ENCODE measurements at regions not wholly inside any gene's neighbourhood (a gene's known extent, or its start where the extent isn't known, plus 50 kb on each side); places are given as distances from the start of the nearest gene placed in this dataset.

DNA sequence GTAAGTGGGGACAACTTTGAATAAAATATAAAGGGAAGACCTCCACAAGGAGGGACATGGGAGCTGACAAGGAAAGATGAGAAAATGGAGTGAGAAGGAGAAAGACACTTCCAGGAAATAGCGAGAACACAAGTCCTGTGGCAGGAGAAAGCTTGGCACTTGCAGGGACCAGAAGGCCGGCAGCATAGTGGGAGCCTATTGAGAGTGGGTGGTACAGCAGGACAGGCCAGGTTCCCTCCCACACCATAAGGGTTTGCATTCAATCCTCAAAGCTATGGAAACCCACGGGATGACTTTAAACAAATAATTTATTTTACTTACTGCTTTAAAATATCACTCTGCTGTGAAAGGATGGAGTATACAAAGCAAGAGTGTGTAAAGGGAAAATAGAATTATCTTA lies 173.2 kb upstream of the ELL2 start:
- TF ChIP-seq, protein P1, sequence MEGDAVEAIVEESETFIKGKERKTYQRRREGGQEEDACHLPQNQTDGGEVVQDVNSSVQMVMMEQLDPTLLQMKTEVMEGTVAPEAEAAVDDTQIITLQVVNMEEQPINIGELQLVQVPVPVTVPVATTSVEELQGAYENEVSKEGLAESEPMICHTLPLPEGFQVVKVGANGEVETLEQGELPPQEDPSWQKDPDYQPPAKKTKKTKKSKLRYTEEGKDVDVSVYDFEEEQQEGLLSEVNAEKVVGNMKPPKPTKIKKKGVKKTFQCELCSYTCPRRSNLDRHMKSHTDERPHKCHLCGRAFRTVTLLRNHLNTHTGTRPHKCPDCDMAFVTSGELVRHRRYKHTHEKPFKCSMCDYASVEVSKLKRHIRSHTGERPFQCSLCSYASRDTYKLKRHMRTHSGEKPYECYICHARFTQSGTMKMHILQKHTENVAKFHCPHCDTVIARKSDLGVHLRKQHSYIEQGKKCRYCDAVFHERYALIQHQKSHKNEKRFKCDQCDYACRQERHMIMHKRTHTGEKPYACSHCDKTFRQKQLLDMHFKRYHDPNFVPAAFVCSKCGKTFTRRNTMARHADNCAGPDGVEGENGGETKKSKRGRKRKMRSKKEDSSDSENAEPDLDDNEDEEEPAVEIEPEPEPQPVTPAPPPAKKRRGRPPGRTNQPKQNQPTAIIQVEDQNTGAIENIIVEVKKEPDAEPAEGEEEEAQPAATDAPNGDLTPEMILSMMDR (IDR thresholded peaks at IDR 0.05; ENCODE audit: low read length), result no peak
- TF ChIP-seq EZH2 (IDR thresholded peaks at IDR 0.05; ENCODE audit: borderline replicate concordance, low read length), result no peak
